ENCODE measurements at regions not wholly inside any gene's neighbourhood (a gene's known extent, or its start where the extent isn't known, plus 50 kb on each side); places are given as distances from the start of the nearest gene placed in this dataset.

GRCh38 chr17:34478244-34478643, 101.1 kb upstream of the TMEM132E start:
- TF ChIP-seq EZH2 (IDR thresholded peaks at IDR 0.05; ENCODE audit: low read length, unreplicated experiment), result no peak
- no peak for TF ChIP-seq CTCF (conservative IDR thresholded peaks at IDR 0.05; ENCODE audit: low read depth, low read length)
- no peak for TF ChIP-seq EZH2phosphoT487 (IDR thresholded peaks at IDR 0.05; ENCODE audit: borderline replicate concordance, low read length)
- no peaks in the 10 kb centered on the region for H3K27me3 ChIP-seq (ENCODE audit: low read length)
- H3K4me2 ChIP-seq (ENCODE audit: low read length), result no peak overlapping the region
- DNase-seq, result no peak
- intact Hi-C loops (cut with micrococcal nuclease), result no loop called here
- ChIA-PET POLR2A (ENCODE audit: unreplicated experiment) (no interaction called here), CTCF (no interaction called here)
- H3K9me3 ChIP-seq (ENCODE audit: low read length), result no peaks in the 10 kb centered on the region
- H3K9ac ChIP-seq (ENCODE audit: low read length), result no peak overlapping the region
- no peaks in the 10 kb centered on the region for H3K4me1 ChIP-seq (ENCODE audit: insufficient read depth, low read length)
- no peaks in the 10 kb centered on the region for H3K36me3 ChIP-seq (ENCODE audit: low read depth, low read length)
- no peak for ATAC-seq
- no peak overlapping the region for H3K4me3 ChIP-seq (ENCODE audit: low read length)
- H4K20me1 ChIP-seq (ENCODE audit: low read length), result no peaks in the 10 kb centered on the region
- BruUV-seq (replicated peaks), result no TSS peak
- no peaks in the 10 kb centered on the region for H3K79me2 ChIP-seq (ENCODE audit: low read length)
- H3K27ac ChIP-seq (ENCODE audit: low read length), result no peak overlapping the region
- no peaks in the 10 kb centered on the region for H3F3A ChIP-seq (ENCODE audit: low read length, unreplicated experiment)
- no peaks in the 10 kb centered on the region for H3K9me2 ChIP-seq (replicated peaks; ENCODE audit: low read length)
- no peak overlapping the region for H2AFZ ChIP-seq (ENCODE audit: low read length)

GRCh38 chr17:34475296-34475695, 104.1 kb upstream of the TMEM132E start:
- CTCF ChIA-PET, result no interaction called here

GRCh38 chr17:34474706-34475105, 104.7 kb upstream of the TMEM132E start:
- Histone ChIP-seq H3K4me1 (ENCODE audit: insufficient read depth, low read length) (no peaks in the 10 kb centered on the region), H3K9me2 (replicated peaks; ENCODE audit: low read length) (no peaks in the 10 kb centered on the region), H3K9ac (ENCODE audit: low read length) (no peak overlapping the region), H3K27me3 (ENCODE audit: low read length) (no peaks in the 10 kb centered on the region), H3K4me2 (ENCODE audit: low read length) (no peak overlapping the region), H3K27ac (ENCODE audit: low read length) (no peak overlapping the region), H2AFZ (ENCODE audit: low read length) (no peak overlapping the region), H4K20me1 (ENCODE audit: low read length) (no peaks in the 10 kb centered on the region), H3F3A (ENCODE audit: low read length, unreplicated experiment) (no peaks in the 10 kb centered on the region), H3K4me3 (ENCODE audit: low read length) (no peak overlapping the region), H3K36me3 (ENCODE audit: low read depth, low read length) (no peaks in the 10 kb centered on the region), H3K9me3 (ENCODE audit: low read length) (no peaks in the 10 kb centered on the region), H3K79me2 (ENCODE audit: low read length) (no peaks in the 10 kb centered on the region)
- ATAC-seq, result no peak
- ChIA-PET CTCF (no interaction called here), POLR2A (ENCODE audit: unreplicated experiment) (no interaction called here)
- TF ChIP-seq EZH2phosphoT487 (IDR thresholded peaks at IDR 0.05; ENCODE audit: borderline replicate concordance, low read length), result no peak
- no peak for TF ChIP-seq EZH2 (IDR thresholded peaks at IDR 0.05; ENCODE audit: low read length, unreplicated experiment)
- no peak for TF ChIP-seq CTCF (conservative IDR thresholded peaks at IDR 0.05; ENCODE audit: low read depth, low read length)
- intact Hi-C loops (cut with micrococcal nuclease), result no loop called here
- no TSS peak for BruUV-seq (replicated peaks)
- DNase-seq, result no peak

More at GRCh38 chr17:34475296-34475695, 104.1 kb upstream of the TMEM132E start:
- H3K4me2 ChIP-seq (ENCODE audit: low read length), result no peak overlapping the region
- no peak for ATAC-seq
- no peaks in the 10 kb centered on the region for H3K79me2 ChIP-seq (ENCODE audit: low read length)
- TF ChIP-seq EZH2 (IDR thresholded peaks at IDR 0.05; ENCODE audit: low read length, unreplicated experiment) (no peak), EZH2phosphoT487 (IDR thresholded peaks at IDR 0.05; ENCODE audit: borderline replicate concordance, low read length) (no peak), CTCF (conservative IDR thresholded peaks at IDR 0.05; ENCODE audit: low read depth, low read length) (no peak)
- H3F3A ChIP-seq (ENCODE audit: low read length, unreplicated experiment), result no peaks in the 10 kb centered on the region
- intact Hi-C loops (cut with micrococcal nuclease), result no loop called here
- no peaks in the 10 kb centered on the region for H3K9me3 ChIP-seq (ENCODE audit: low read length)
- no peaks in the 10 kb centered on the region for H3K9me2 ChIP-seq (replicated peaks; ENCODE audit: low read length)
- H3K36me3 ChIP-seq (ENCODE audit: low read depth, low read length), result no peaks in the 10 kb centered on the region
- POLR2A ChIA-PET (ENCODE audit: unreplicated experiment), result no interaction called here
- BruUV-seq (replicated peaks), result no TSS peak
- no peaks in the 10 kb centered on the region for H3K4me1 ChIP-seq (ENCODE audit: insufficient read depth, low read length)
- no peak overlapping the region for H3K27ac ChIP-seq (ENCODE audit: low read length)
- no peak overlapping the region for H2AFZ ChIP-seq (ENCODE audit: low read length)
- no peaks in the 10 kb centered on the region for H3K27me3 ChIP-seq (ENCODE audit: low read length)
- no peak for DNase-seq
- H3K9ac ChIP-seq (ENCODE audit: low read length), result no peak overlapping the region
- no peak overlapping the region for H3K4me3 ChIP-seq (ENCODE audit: low read length)
- no peaks in the 10 kb centered on the region for H4K20me1 ChIP-seq (ENCODE audit: low read length)

All from PC-3 (cell line).